PC-3 (cell line): ENCODE measurements at regions not wholly inside any gene's neighbourhood (a gene's known extent, or its start where the extent isn't known, plus 50 kb on each side); places are given as distances from the start of the nearest gene placed in this dataset.

Experiments used
- ATAC-seq: fragments of 200-7000 bp; cut with Tn5 transposase; 2 replicates; pipeline ENCODE4 v1.9.1; 2020; ENCODE audit warnings: mild to moderate bottlenecking, moderate library complexity
- BruUV-seq: library from RNA; stranded (reverse); fragments of 400-500 nt; replicated peaks from 2 replicates; lab custom pipeline; 2021; lab: Mats Ljungman, UMichigan
- CTCF ChIA-PET: fragments of 300-600 bp; sonication (Branson Sonifier 250); formaldehyde crosslinking; loops from one replicate; lab custom pipeline; 2022; ENCODE audit warnings: antibody characterized with exemption; lab: Charles Lee
- POLR2A ChIA-PET: fragments of 300-600 bp; sonication (Branson Sonifier 250); formaldehyde crosslinking; loops from one replicate; lab custom pipeline; 2022; ENCODE audit warnings: antibody characterized with exemption; ENCODE audit not compliant: unreplicated experiment; lab: Charles Lee
- DNase-seq: peaks from one replicate; pipeline ENCODE4 v3.0.0-alpha.2; 2015
- H2AFZ ChIP-seq: fragments of 300-600 bp; sonication (generic); 2 replicates; pipeline ENCODE4 v1.6.0; 2016; ENCODE audit warnings: antibody characterized with exemption, low read length
- H3F3A ChIP-seq: fragments of 300-600 bp; sonication (generic); one replicate; pipeline ENCODE4 v1.6.0; 2017; ENCODE audit warnings: antibody characterized with exemption, low read length, control low read depth, mild to moderate bottlenecking; ENCODE audit not compliant: unreplicated experiment
- H3K27ac ChIP-seq: fragments of 300-600 bp; sonication (generic); 2 replicates; pipeline ENCODE4 v1.5.1; 2016; ENCODE audit warnings: mild to moderate bottlenecking, low read length
- H3K27me3 ChIP-seq: fragments of 300-600 bp; sonication (generic); 2 replicates; pipeline ENCODE4 v1.6.1; 2016; ENCODE audit warnings: low read length, mixed read lengths
- H3K36me3 ChIP-seq: fragments of 300-600 bp; sonication (generic); 2 replicates; pipeline ENCODE4 v1.6.1; 2016; ENCODE audit warnings: low read depth, mixed run types, low read length, mixed read lengths
- H3K4me1 ChIP-seq: fragments of 300-600 bp; sonication (generic); 2 replicates; pipeline ENCODE4 v1.5.1; 2016; ENCODE audit warnings: low read length; ENCODE audit not compliant: insufficient read depth
- H3K4me2 ChIP-seq: fragments of 300-600 bp; sonication (generic); 2 replicates; pipeline ENCODE4 v1.6.0; 2016; ENCODE audit warnings: low read length
- H3K4me3 ChIP-seq: fragments of 300-600 bp; sonication (generic); 2 replicates; pipeline ENCODE4 v1.5.1; 2016; ENCODE audit warnings: mild to moderate bottlenecking, low read length, mixed read lengths
- H3K79me2 ChIP-seq: fragments of 300-600 bp; sonication (generic); 2 replicates; pipeline ENCODE4 v1.6.1; 2017; ENCODE audit warnings: low read length, mixed read lengths
- H3K9ac ChIP-seq: fragments of 300-600 bp; sonication (generic); 2 replicates; pipeline ENCODE4 v1.6.0; 2016; ENCODE audit warnings: mild to moderate bottlenecking, low read length
- H3K9me2 ChIP-seq: fragments of 300-600 bp; sonication (generic); replicated peaks from 2 replicates; pipeline ENCODE4 v1.6.1; 2016; ENCODE audit warnings: mixed run types, low read length, mixed read lengths
- H3K9me3 ChIP-seq: fragments of 300-600 bp; sonication (generic); 2 replicates; pipeline ENCODE4 v1.6.1; 2016; ENCODE audit warnings: low read length, mixed read lengths
- H4K20me1 ChIP-seq: fragments of 300-600 bp; sonication (generic); 2 replicates; pipeline ENCODE4 v1.6.1; 2016; ENCODE audit warnings: low read length, mixed read lengths
- EZH2 ChIP-seq: fragments of 300-600 bp; sonication (generic); IDR thresholded peaks from one replicate; pipeline ENCODE4 v1.6.1; 2017; ENCODE audit warnings: antibody characterized with exemption, mild to moderate bottlenecking, low read length; ENCODE audit not compliant: unreplicated experiment
- EZH2phosphoT487 ChIP-seq: fragments of 300-600 bp; sonication (generic); IDR thresholded peaks from 2 replicates; pipeline ENCODE4 v1.6.1; 2018; ENCODE audit warnings: mild to moderate bottlenecking, antibody characterized with exemption, low read length, borderline replicate concordance
- intact Hi-C: fragments of 100-400 bp; cut with micrococcal nuclease; formaldehyde crosslinking; loops from 2 replicates; pipeline ENCODE4 v1.9.0; 2023
- TF ChIP-seq, protein P1 (sequence below): fragments of 300-600 bp; sonication (generic); conservative IDR thresholded peaks from 2 replicates; pipeline ENCODE4 v1.5.1; 2017; ENCODE audit warnings: antibody characterized with exemption, low read depth, mild to moderate bottlenecking, low read length

DNA sequence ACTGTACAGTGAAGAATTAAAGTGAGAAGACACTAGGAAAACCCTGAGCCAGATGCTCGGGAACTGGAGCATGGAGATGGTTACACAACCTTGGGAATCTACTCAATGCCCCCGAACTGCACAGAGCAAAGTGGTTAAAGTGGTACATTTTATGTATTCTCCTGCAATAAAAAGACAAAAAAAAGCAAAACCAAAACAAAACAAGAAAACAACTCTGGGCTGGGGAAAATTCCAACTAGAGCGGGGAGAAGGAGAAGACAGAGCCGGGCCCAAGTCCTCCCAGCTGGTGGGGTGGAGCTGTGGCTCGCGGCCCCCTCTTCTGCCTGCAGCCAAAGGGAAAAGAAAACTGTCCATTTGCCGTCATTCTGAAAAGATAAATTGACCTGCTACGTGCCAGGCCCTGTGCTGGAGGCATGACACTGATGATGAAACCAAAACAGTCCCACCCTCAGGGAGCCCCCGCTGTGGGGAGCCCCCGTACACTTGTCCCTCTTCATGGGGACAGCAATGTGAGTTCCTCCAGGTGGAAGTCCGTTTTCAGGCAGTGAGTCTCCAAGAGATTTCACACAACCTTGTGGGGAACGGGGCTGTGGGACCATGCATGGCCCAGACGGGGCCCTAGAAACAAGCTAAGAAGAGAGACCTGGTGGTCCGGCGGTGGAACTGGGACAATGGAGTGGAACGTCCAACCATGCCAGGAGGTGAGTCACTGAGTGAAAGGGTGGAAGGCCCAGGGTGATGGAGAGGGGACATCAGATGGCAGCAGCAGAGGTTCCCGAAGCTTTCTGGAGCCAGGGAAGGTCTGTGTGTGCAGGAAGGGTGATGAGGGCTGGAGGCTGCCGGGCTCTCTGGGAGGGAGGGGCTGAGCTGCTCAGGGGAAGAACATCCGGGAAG, 114.8 kb upstream of the COL5A1 start:
- Histone ChIP-seq H3K27me3 (peaks cover 3% of the 10 kb centered on the region; the same call in 1 of the 2 replicates), H2AFZ (no peak overlapping the region)
- CTCF ChIA-PET: no interaction called here

DNA sequence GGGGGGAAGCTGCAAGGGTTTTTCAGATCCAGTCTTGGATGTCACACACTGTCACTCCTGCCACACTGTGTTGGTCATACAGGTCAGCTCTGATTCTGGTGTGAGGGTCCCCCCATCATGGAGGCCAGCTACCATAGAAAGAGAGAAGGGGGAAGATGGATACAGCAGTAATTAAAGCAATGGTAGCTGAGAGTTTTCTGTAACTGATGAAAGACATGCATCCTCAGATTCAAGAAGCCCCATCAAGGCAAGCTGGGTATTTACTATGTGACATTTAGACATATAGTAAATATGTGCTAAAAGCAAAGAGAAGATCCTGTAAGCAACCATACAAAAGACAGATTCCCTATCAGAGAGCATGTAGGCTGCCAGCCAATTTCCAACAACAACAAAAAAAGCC, 110.9 kb upstream of the COL5A1 start:
- Histone ChIP-seq H2AFZ (no peak overlapping the region), H3K9ac (no peak overlapping the region), H3K27ac (no peak overlapping the region), H3K4me1 (no peaks in the 10 kb centered on the region), H3K27me3 (peaks cover 3% of the 10 kb centered on the region; the same call in 1 of the 2 replicates), H3K9me2 (no peaks in the 10 kb centered on the region), H3K79me2 (no peaks in the 10 kb centered on the region), H3K9me3 (no peaks in the 10 kb centered on the region), H3K36me3 (no peaks in the 10 kb centered on the region), H3K4me2 (no peak overlapping the region), H3F3A (no peaks in the 10 kb centered on the region), H3K4me3 (no peak overlapping the region), H4K20me1 (no peaks in the 10 kb centered on the region)
- CTCF ChIA-PET: no interaction called here
- TF ChIP-seq EZH2phosphoT487 (no peak), EZH2 (no peak)
- TF ChIP-seq, protein P1, sequence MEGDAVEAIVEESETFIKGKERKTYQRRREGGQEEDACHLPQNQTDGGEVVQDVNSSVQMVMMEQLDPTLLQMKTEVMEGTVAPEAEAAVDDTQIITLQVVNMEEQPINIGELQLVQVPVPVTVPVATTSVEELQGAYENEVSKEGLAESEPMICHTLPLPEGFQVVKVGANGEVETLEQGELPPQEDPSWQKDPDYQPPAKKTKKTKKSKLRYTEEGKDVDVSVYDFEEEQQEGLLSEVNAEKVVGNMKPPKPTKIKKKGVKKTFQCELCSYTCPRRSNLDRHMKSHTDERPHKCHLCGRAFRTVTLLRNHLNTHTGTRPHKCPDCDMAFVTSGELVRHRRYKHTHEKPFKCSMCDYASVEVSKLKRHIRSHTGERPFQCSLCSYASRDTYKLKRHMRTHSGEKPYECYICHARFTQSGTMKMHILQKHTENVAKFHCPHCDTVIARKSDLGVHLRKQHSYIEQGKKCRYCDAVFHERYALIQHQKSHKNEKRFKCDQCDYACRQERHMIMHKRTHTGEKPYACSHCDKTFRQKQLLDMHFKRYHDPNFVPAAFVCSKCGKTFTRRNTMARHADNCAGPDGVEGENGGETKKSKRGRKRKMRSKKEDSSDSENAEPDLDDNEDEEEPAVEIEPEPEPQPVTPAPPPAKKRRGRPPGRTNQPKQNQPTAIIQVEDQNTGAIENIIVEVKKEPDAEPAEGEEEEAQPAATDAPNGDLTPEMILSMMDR: no peak
- no peak for ATAC-seq
- no peak for DNase-seq
- POLR2A ChIA-PET: no interaction called here
- no TSS peak for BruUV-seq
- intact Hi-C loops: no loop called here

More for the DNA sequence above, 114.8 kb upstream of the COL5A1 start:
- Histone ChIP-seq H3K79me2 (no peaks in the 10 kb centered on the region), H3F3A (no peaks in the 10 kb centered on the region), H3K36me3 (no peaks in the 10 kb centered on the region), H3K4me3 (no peak overlapping the region), H3K9me2 (no peaks in the 10 kb centered on the region), H3K27ac (no peak overlapping the region), H3K9me3 (no peaks in the 10 kb centered on the region), H3K4me2 (no peak overlapping the region), H3K4me1 (no peaks in the 10 kb centered on the region), H4K20me1 (no peaks in the 10 kb centered on the region), H3K9ac (no peak overlapping the region)
- POLR2A ChIA-PET: no interaction called here
- TF ChIP-seq, protein P1: no peak
- TF ChIP-seq EZH2phosphoT487: no peak
- TF ChIP-seq EZH2: no peak
- intact Hi-C loops: no loop called here
- BruUV-seq: no TSS peak
- ATAC-seq: no peak
- DNase-seq: no peak
